Vagina (tissue), 2 donors: ENCODE measurements at regions not wholly inside any gene's neighbourhood (a gene's known extent, or its start where the extent isn't known, plus 50 kb on each side); places are given as distances from the start of the nearest gene placed in this dataset.

Source experiments
- DNase-seq, 2 donors: peaks; one replicate each; pipeline ENCODE4 v3.0.0-alpha.2; 2017; ENCODE audit errors: extremely low spot score in 2 of 2
- H3K27ac ChIP-seq: fragments of 200-600 bp; sonication (generic); one replicate; pipeline ENCODE4 v1.5.1; 2019
- H3K27me3 ChIP-seq: fragments of 200-600 bp; sonication (generic); one replicate; pipeline ENCODE4 v1.5.1; 2019
- H3K36me3 ChIP-seq, 2 donors: fragments of 200-600 bp; sonication (generic); one replicate each; pipeline ENCODE4 v1.5.1; 2017 to 2019
- H3K4me1 ChIP-seq: fragments of 200-600 bp; sonication (generic); one replicate; pipeline ENCODE4 v1.5.1; 2019
- H3K4me3 ChIP-seq, 2 donors: fragments of 200-600 bp; sonication (generic); 1 replicate in 1 of 2; 2 replicates in 1 of 2; pipeline ENCODE4 v1.5.1; 2016 to 2019
- H3K9me3 ChIP-seq: fragments of 200-600 bp; sonication (generic); one replicate; pipeline ENCODE4 v1.5.1; 2019
- CTCF ChIP-seq, 3 experiments: fragments of 450-650 bp in 2 of 3; fragments of 200-600 bp in 1 of 3; sonication (generic) in 1 of 3; IDR thresholded peaks; one replicate each; pipeline ENCODE4 v1.5.1; 2017 to 2019; ENCODE audit warnings: antibody characterized with exemption in 3 of 3, mild to moderate bottlenecking in 2 of 3, moderate library complexity in 2 of 3
- POLR2A ChIP-seq, 2 donors: fragments of 450-650 bp; IDR thresholded peaks; one replicate each; pipeline ENCODE4 v1.6.1; 2017; ENCODE audit warnings: antibody characterized with exemption in 2 of 2, mild to moderate bottlenecking in 2 of 2, moderate library complexity in 2 of 2
- POLR2AphosphoS5 ChIP-seq, 2 donors: sonication (generic); formaldehyde crosslinking; IDR thresholded peaks; one replicate each; pipeline ENCODE4 v1.9.0; 2017; ENCODE audit warnings: antibody characterized with exemption in 2 of 2, mild to moderate bottlenecking in 2 of 2, low read depth in 1 of 2; ENCODE audit not compliant: insufficient read depth in 1 of 2
- intact Hi-C: fragments of 100-400 bp; cut with DNase I; formaldehyde crosslinking; loops from one replicate; pipeline ENCODE4 v1.15.1; 2023

DNA sequence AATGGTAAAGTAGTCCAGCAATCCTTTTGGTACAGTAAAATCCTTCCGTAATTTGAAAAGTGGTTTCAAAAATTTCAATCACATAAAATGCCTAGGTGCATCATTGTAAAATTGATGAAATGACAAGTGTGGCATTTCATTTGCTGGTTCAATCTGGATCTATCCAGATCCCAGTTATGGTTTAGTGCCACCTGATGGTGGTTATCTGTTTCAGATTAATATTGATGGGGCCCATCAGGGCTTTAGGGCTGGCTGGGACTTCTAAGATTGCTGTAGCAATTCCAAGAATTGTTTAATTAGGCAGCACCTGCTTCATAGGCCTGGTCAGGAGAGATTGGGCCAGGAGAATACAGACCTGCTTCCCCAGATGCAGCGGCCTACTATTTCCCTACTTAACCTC, 55.5 kb upstream of the PIK3C3 start:
- intact Hi-C loops = no loop called here
- H3K36me3 ChIP-seq = no peaks in the 10 kb centered on the region
- no peaks in the 10 kb centered on the region for H3K9me3 ChIP-seq
- no peak for DNase-seq
- H3K4me3 ChIP-seq = no peak overlapping the region
- H3K27ac ChIP-seq = no peak overlapping the region
- no peaks in the 10 kb centered on the region for H3K4me1 ChIP-seq
- H3K27me3 ChIP-seq = no peaks in the 10 kb centered on the region
- no peak for TF ChIP-seq CTCF (IDR thresholded peaks at IDR 0.05)
- TF ChIP-seq POLR2AphosphoS5 (IDR thresholded peaks at IDR 0.05; ENCODE audit: insufficient read depth in 1 of 2, low read depth in 1 of 2) = no peak
- no peak for TF ChIP-seq POLR2A (IDR thresholded peaks at IDR 0.05)

DNA sequence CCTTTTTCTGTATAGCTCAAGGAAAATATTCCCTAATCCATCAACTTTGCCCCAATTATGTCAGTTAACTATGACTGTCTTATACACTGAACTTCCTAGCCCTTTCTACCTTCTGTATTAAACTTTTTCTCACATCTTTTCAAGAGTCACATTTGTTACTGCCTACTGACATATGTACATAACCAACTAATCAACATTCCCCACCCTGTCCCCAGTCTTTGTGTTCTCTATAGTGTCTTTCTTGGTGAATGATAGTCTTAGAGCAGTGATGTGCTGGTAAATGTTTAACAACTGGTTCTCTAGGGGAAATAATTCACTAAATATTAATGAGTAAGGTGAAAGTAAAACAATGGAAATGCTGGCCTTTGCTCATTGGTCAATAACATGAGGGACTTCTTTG, 61.6 kb upstream of the PIK3C3 start:
- no peak for DNase-seq
- H3K9me3 ChIP-seq = no peaks in the 10 kb centered on the region
- H3K27ac ChIP-seq = no peak overlapping the region
- H3K4me1 ChIP-seq = no peaks in the 10 kb centered on the region
- no peaks in the 10 kb centered on the region for H3K27me3 ChIP-seq
- H3K4me3 ChIP-seq = no peak overlapping the region
- intact Hi-C loops = no loop called here
- no peaks in the 10 kb centered on the region for H3K36me3 ChIP-seq
- TF ChIP-seq POLR2A (IDR thresholded peaks at IDR 0.05) (no peak), CTCF (IDR thresholded peaks at IDR 0.05) (no peak), POLR2AphosphoS5 (IDR thresholded peaks at IDR 0.05; ENCODE audit: insufficient read depth in 1 of 2, low read depth in 1 of 2) (no peak)

- Histone ChIP-seq H3K27me3 (no peaks in the 10 kb centered on the region), H3K36me3 (no peaks in the 10 kb centered on the region), H3K9me3 (no peaks in the 10 kb centered on the region), H3K4me1 (no peaks in the 10 kb centered on the region), H3K4me3 (no peak overlapping the region), H3K27ac (no peak overlapping the region)
- DNase-seq = no peak
- TF ChIP-seq POLR2A (IDR thresholded peaks at IDR 0.05) (no peak), CTCF (IDR thresholded peaks at IDR 0.05) (no peak), POLR2AphosphoS5 (IDR thresholded peaks at IDR 0.05; ENCODE audit: insufficient read depth in 1 of 2, low read depth in 1 of 2) (no peak)
- intact Hi-C loops = loop anchor here (2.0 kb wide), 1 partner anchor 318 kb away; no protein-coding TSS in a partner anchor
Observed at GRCh38 chr18:41887100-41887499, 67.9 kb upstream of the PIK3C3 start.

DNA sequence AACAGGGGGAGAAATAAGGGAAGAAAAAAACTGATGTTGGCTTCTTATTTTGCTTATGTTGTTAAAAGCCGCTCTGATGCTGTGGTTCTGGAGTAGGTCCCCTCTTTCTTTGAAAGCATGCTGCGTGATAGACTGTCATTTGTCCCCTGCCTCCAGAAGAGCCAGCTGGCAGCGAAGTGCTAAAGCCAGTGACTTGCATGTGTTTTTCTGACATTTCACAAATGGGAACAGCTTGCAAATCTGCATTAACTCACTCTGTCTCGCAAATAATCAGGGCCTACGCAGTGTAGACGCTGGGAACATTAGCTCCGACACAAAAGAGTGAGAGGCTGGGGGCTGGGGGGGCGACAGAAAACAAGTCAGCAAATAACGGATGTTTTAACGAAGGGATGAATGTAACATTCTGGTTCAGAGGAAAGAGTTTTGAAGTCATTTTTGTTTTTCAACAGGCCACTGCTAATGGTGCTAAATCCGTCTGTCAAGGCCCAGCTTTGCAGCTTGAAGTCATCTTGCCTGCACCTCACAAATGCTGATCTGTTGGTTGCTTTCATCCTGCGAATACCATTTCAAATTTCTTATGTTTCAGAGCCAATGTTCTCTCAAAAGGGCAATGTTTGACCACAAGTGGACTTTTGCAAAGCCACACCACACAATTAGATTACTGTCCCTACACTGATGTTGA, 68.8 kb upstream of the PIK3C3 start:
- TF ChIP-seq POLR2A (IDR thresholded peaks at IDR 0.05) (no peak), POLR2AphosphoS5 (IDR thresholded peaks at IDR 0.05; ENCODE audit: insufficient read depth in 1 of 2, low read depth in 1 of 2) (no peak), CTCF (IDR thresholded peaks at IDR 0.05) (no peak)
- intact Hi-C loops = loop anchor here (2.0 kb wide), 1 partner anchor 317 kb away; no protein-coding TSS in a partner anchor
- H3K4me3 ChIP-seq = no peak overlapping the region
- H3K27me3 ChIP-seq = no peaks in the 10 kb centered on the region
- DNase-seq = no peak
- H3K36me3 ChIP-seq = no peaks in the 10 kb centered on the region
- H3K9me3 ChIP-seq = no peaks in the 10 kb centered on the region
- no peak overlapping the region for H3K27ac ChIP-seq
- no peaks in the 10 kb centered on the region for H3K4me1 ChIP-seq

- no peak for DNase-seq
- intact Hi-C loops = no loop called here
- H3K4me1 ChIP-seq = no peaks in the 10 kb centered on the region
- no peaks in the 10 kb centered on the region for H3K27me3 ChIP-seq
- no peak overlapping the region for H3K4me3 ChIP-seq
- TF ChIP-seq CTCF (IDR thresholded peaks at IDR 0.05) (no peak), POLR2A (IDR thresholded peaks at IDR 0.05) (no peak), POLR2AphosphoS5 (IDR thresholded peaks at IDR 0.05; ENCODE audit: insufficient read depth in 1 of 2, low read depth in 1 of 2) (no peak)
- no peaks in the 10 kb centered on the region for H3K9me3 ChIP-seq
- no peak overlapping the region for H3K27ac ChIP-seq
- no peaks in the 10 kb centered on the region for H3K36me3 ChIP-seq
Observed at GRCh38 chr18:41881285-41881684, 73.7 kb upstream of the PIK3C3 start.
